ENCODE measurements at regions not wholly inside any gene's neighbourhood (a gene's known extent, or its start where the extent isn't known, plus 50 kb on each side); places are given as distances from the start of the nearest gene placed in this dataset.
"Not testable (repeated sequence)": the region's sequence is repeated elsewhere in the genome, so short reads cannot be mapped to it uniquely, and the experiment has no call there.

- H3K4me3 ChIP-seq (ENCODE audit: low read length): no peak overlapping the region
- no peaks in the 10 kb centered on the region for H3K27me3 ChIP-seq (ENCODE audit: control insufficient read depth, insufficient read depth, low read length)
- no peak overlapping the region for H3K27ac ChIP-seq (ENCODE audit: low read length)
- H3K9ac ChIP-seq (ENCODE audit: low read length): no peak overlapping the region
- peaks cover 6% of the 10 kb centered on the region for H3K4me1 ChIP-seq (ENCODE audit: control insufficient read depth, low read depth, low read length)
- no peaks in the 10 kb centered on the region for H3K9me3 ChIP-seq (ENCODE audit: control insufficient read depth, low read depth, low read length)
- H3K36me3 ChIP-seq (ENCODE audit: control insufficient read depth, low read depth, low read length): no peaks in the 10 kb centered on the region
Measured at GRCh38 chr17:36679815-36680467, 78.6 kb downstream of the MRM1 start.

DNA sequence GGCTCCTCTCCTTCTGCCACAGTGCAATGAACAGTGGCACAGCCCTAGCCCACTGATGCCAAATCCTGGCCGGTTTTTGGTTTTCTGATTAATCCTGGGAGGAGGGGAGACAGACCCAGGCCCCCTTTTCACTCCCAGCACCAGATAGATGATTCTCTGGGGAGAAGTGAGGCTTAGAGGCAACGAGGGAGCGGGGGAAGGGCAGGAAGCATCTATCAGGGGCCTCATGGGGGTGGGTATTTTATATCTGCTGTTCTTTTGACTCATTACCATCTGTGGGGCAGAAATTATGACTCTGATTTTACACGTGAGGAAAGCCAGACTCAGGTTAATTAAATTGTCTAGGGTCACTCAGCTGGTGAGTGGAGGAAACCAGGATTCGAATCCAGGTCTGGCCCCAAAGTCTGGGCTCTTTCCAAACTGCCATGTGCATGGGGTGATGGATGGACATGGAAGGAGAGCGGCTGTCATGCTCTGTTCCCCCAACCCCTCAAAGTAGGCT lies 79.4 kb downstream of the MRM1 start:
- Histone ChIP-seq H3K9ac (ENCODE audit: low read length) (no peak overlapping the region), H3K4me3 (ENCODE audit: low read length) (no peak overlapping the region), H3K9me3 (ENCODE audit: control insufficient read depth, low read depth, low read length) (no peaks in the 10 kb centered on the region), H3K27me3 (ENCODE audit: control insufficient read depth, insufficient read depth, low read length) (no peaks in the 10 kb centered on the region), H3K36me3 (ENCODE audit: control insufficient read depth, low read depth, low read length) (no peaks in the 10 kb centered on the region), H3K4me1 (ENCODE audit: control insufficient read depth, low read depth, low read length) (peaks cover 6% of the 10 kb centered on the region), H3K27ac (ENCODE audit: low read length) (no peak overlapping the region)

GRCh38 chr17:36682773-36683172 lies 81.4 kb downstream of the MRM1 start:
- Histone ChIP-seq H3K4me3 (ENCODE audit: low read length) (no peak overlapping the region), H3K4me1 (ENCODE audit: control insufficient read depth, low read depth, low read length) (peaks cover 12% of the 10 kb centered on the region), H3K9ac (ENCODE audit: low read length) (no peak overlapping the region), H3K9me3 (ENCODE audit: control insufficient read depth, low read depth, low read length) (no peaks in the 10 kb centered on the region), H3K27ac (ENCODE audit: low read length) (no peak overlapping the region), H3K27me3 (ENCODE audit: control insufficient read depth, insufficient read depth, low read length) (no peaks in the 10 kb centered on the region), H3K36me3 (ENCODE audit: control insufficient read depth, low read depth, low read length) (no peaks in the 10 kb centered on the region)

DNA sequence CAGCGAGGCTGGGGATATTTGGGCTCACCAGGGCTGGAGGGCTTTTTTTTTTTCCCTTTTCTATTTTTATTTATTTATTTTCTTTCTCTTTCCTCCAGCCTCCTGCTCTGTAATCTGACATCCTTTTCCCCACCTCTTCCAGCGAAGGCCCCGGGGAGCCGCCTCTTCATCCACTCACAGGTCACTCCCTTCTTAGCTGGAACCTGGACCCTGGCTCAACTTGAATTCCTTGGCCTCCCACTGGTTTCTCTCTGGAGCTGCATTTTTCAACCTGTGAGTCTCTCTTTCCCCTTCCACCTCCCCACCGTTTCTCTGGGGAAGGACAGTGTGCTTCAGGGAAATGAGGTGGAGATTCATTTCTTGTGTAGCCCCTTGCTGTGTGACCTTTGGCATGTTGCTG lies 82.0 kb downstream of the MRM1 start:
- no peaks in the 10 kb centered on the region for H3K27me3 ChIP-seq (ENCODE audit: control insufficient read depth, insufficient read depth, low read length)
- no peak overlapping the region for H3K27ac ChIP-seq (ENCODE audit: low read length)
- H3K9ac ChIP-seq (ENCODE audit: low read length): no peak overlapping the region
- H3K36me3 ChIP-seq (ENCODE audit: control insufficient read depth, low read depth, low read length): no peaks in the 10 kb centered on the region
- no peak overlapping the region for H3K4me3 ChIP-seq (ENCODE audit: low read length)
- no peaks in the 10 kb centered on the region for H3K9me3 ChIP-seq (ENCODE audit: control insufficient read depth, low read depth, low read length)
- H3K4me1 ChIP-seq (ENCODE audit: control insufficient read depth, low read depth, low read length): peaks cover 15% of the 10 kb centered on the region

GRCh38 chr17:36684134-36684533 lies 82.8 kb downstream of the MRM1 start:
- no peaks in the 10 kb centered on the region for H3K27me3 ChIP-seq (ENCODE audit: control insufficient read depth, insufficient read depth, low read length)

GRCh38 chr17:36686123-36686669 lies 84.8 kb downstream of the MRM1 start:
- H3K27ac ChIP-seq (ENCODE audit: low read length): no peak overlapping the region
- H3K4me1 ChIP-seq (ENCODE audit: control insufficient read depth, low read depth, low read length): peaks cover 9% of the 10 kb centered on the region
- no peaks in the 10 kb centered on the region for H3K9me3 ChIP-seq (ENCODE audit: control insufficient read depth, low read depth, low read length)
- H3K27me3 ChIP-seq (ENCODE audit: control insufficient read depth, insufficient read depth, low read length): no peaks in the 10 kb centered on the region
- H3K9ac ChIP-seq (ENCODE audit: low read length): no peak overlapping the region
- H3K4me3 ChIP-seq (ENCODE audit: low read length): no peak overlapping the region
- no peaks in the 10 kb centered on the region for H3K36me3 ChIP-seq (ENCODE audit: control insufficient read depth, low read depth, low read length)

More at GRCh38 chr17:36684134-36684533, 82.8 kb downstream of the MRM1 start:
- H3K27ac ChIP-seq (ENCODE audit: low read length): no peak overlapping the region
- H3K4me3 ChIP-seq (ENCODE audit: low read length): no peak overlapping the region
- peaks cover 15% of the 10 kb centered on the region for H3K4me1 ChIP-seq (ENCODE audit: control insufficient read depth, low read depth, low read length)
- H3K9ac ChIP-seq (ENCODE audit: low read length): no peak overlapping the region
- H3K36me3 ChIP-seq (ENCODE audit: control insufficient read depth, low read depth, low read length): no peaks in the 10 kb centered on the region
- no peaks in the 10 kb centered on the region for H3K9me3 ChIP-seq (ENCODE audit: control insufficient read depth, low read depth, low read length)

- Histone ChIP-seq H3K9ac (ENCODE audit: low read length) (no peak overlapping the region), H3K9me3 (ENCODE audit: control insufficient read depth, low read depth, low read length) (no peaks in the 10 kb centered on the region), H3K27ac (ENCODE audit: low read length) (no peak overlapping the region), H3K27me3 (ENCODE audit: control insufficient read depth, insufficient read depth, low read length) (no peaks in the 10 kb centered on the region), H3K4me1 (ENCODE audit: control insufficient read depth, low read depth, low read length) (peaks cover 8% of the 10 kb centered on the region), H3K36me3 (ENCODE audit: control insufficient read depth, low read depth, low read length) (no peaks in the 10 kb centered on the region), H3K4me3 (ENCODE audit: low read length) (no peak overlapping the region)
Measured at GRCh38 chr17:36687736-36688135, 86.4 kb downstream of the MRM1 start.

GRCh38 chr17:36689089-36689667 lies 87.8 kb downstream of the MRM1 start:
- no peak overlapping the region for H3K27ac ChIP-seq (ENCODE audit: low read length)
- H3K9me3 ChIP-seq (ENCODE audit: control insufficient read depth, low read depth, low read length): no peaks in the 10 kb centered on the region
- no peak overlapping the region for H3K9ac ChIP-seq (ENCODE audit: low read length)
- no peak overlapping the region for H3K4me3 ChIP-seq (ENCODE audit: low read length)
- no peaks in the 10 kb centered on the region for H3K36me3 ChIP-seq (ENCODE audit: control insufficient read depth, low read depth, low read length)
- H3K27me3 ChIP-seq (ENCODE audit: control insufficient read depth, insufficient read depth, low read length): no peaks in the 10 kb centered on the region
- H3K4me1 ChIP-seq (ENCODE audit: control insufficient read depth, low read depth, low read length): peaks cover 8% of the 10 kb centered on the region

DNA sequence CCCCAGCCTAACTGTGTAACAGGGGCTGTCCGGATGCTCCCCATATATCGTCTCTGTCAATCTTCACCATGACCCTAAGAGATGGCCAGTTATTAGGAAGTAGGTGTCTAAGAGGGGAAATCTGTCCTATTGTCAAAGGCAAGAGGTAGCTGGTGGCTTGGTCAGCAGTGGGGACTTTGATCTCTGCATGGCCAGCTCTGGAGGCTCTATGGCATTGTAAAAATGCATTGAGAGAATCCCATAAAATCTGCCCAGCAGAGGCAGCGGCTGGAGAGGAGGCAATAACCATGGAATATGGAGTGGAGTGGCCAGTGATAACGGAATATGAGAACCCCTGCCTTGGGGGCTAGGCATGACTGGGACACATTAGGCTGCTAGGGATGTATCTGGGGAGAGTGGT lies 88.8 kb downstream of the MRM1 start:
- Histone ChIP-seq H3K9me3 (ENCODE audit: control insufficient read depth, low read depth, low read length) (no peaks in the 10 kb centered on the region), H3K36me3 (ENCODE audit: control insufficient read depth, low read depth, low read length) (no peaks in the 10 kb centered on the region), H3K4me1 (ENCODE audit: control insufficient read depth, low read depth, low read length) (peaks cover 8% of the 10 kb centered on the region), H3K27ac (ENCODE audit: low read length) (no peak overlapping the region), H3K27me3 (ENCODE audit: control insufficient read depth, insufficient read depth, low read length) (no peaks in the 10 kb centered on the region), H3K4me3 (ENCODE audit: low read length) (no peak overlapping the region), H3K9ac (ENCODE audit: low read length) (no peak overlapping the region)

DNA sequence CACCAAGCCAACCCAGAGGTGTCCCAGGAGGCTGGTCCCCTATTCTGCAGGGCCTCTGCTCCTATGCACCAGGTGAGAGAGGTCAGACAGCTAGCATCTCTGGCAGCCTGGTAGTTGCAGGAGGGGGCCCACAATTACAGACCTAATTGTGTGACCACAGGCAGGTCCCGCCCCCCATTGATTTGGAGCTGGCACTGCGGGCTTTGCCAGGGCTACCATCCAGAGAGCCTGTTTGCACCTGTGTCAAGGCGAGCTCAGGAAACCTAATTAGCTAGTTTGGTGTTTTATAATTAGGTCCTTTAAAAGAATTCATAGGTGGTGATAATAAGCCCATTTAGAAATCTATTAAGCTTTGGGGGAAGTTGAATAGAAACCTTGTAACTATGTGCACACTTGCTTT lies 90.2 kb downstream of the MRM1 start:
- Histone ChIP-seq H3K27ac (ENCODE audit: low read length) (no peak overlapping the region), H3K4me3 (ENCODE audit: low read length) (no peak overlapping the region), H3K27me3 (ENCODE audit: control insufficient read depth, insufficient read depth, low read length) (no peaks in the 10 kb centered on the region), H3K9me3 (ENCODE audit: control insufficient read depth, low read depth, low read length) (no peaks in the 10 kb centered on the region), H3K9ac (ENCODE audit: low read length) (no peak overlapping the region), H3K4me1 (ENCODE audit: control insufficient read depth, low read depth, low read length) (peaks cover 8% of the 10 kb centered on the region), H3K36me3 (ENCODE audit: control insufficient read depth, low read depth, low read length) (no peaks in the 10 kb centered on the region)

DNA sequence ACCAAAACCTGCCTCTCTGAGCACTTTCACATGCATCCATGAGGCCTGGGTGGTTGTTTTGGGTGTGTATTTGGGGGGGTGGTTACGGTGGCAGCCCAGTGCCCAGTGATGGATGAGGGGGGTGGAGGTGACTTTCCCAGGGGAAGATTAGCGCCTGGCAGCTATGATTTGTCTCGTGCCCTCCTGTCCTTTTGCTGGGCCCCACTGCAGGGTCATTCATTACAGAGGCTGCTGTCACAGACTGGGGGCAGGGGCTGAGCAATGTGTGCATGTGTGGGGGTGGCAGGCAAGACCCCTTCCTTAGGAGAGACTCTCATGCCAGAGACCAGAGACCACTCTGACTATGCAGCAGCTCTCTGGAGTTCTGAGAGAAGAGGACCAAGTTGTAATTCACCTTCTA lies 93.7 kb downstream of the MRM1 start:
- H3K4me1 ChIP-seq (ENCODE audit: control insufficient read depth, low read depth, low read length): peaks cover 9% of the 10 kb centered on the region
- peaks cover 6% of the 10 kb centered on the region for H3K27me3 ChIP-seq (ENCODE audit: control insufficient read depth, insufficient read depth, low read length)
- H3K4me3 ChIP-seq (ENCODE audit: low read length): no peak overlapping the region

DNA sequence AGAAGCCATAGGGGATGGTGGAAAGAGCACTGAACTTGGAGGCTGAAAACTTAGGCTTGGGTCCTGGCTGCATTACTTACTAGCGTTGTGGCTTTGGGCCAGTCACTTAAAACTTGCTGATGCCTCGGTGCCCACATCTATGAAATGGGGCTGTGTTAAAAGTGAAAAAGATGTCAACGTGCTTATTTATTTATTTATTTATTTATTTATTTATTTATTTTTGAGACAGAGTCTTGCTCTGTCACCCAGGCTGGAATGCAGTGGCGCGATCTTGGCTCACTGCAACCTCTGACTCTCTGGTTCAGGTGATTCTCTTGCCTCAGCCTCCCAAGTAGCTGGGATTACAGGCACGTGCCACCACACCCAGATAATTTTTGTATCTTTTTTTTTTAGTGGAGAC lies 94.3 kb downstream of the MRM1 start:
- not testable (repeated sequence) for H3K9me3 ChIP-seq (ENCODE audit: control insufficient read depth, low read depth, low read length); H3K4me1 ChIP-seq (ENCODE audit: control insufficient read depth, low read depth, low read length)

More for the DNA sequence above, 93.7 kb downstream of the MRM1 start:
- Histone ChIP-seq H3K36me3 (ENCODE audit: control insufficient read depth, low read depth, low read length) (no peaks in the 10 kb centered on the region), H3K9ac (ENCODE audit: low read length) (no peak overlapping the region), H3K27ac (ENCODE audit: low read length) (no peak overlapping the region), H3K9me3 (ENCODE audit: control insufficient read depth, low read depth, low read length) (no peaks in the 10 kb centered on the region)

More for the DNA sequence above, 94.3 kb downstream of the MRM1 start:
- H3K36me3 ChIP-seq (ENCODE audit: control insufficient read depth, low read depth, low read length); H3K27me3 ChIP-seq (ENCODE audit: control insufficient read depth, insufficient read depth, low read length); H3K4me3 ChIP-seq (ENCODE audit: low read length); H3K9ac ChIP-seq (ENCODE audit: low read length); H3K27ac ChIP-seq (ENCODE audit: low read length): not testable (repeated sequence)
